ENCODE measurements at regions not wholly inside any gene's neighbourhood (a gene's known extent, or its start where the extent isn't known, plus 50 kb on each side); places are given as distances from the start of the nearest gene placed in this dataset.

- FAIRE-seq (no peak), DNase-seq (ENCODE audit: low read depth in 1 of 2, low spot score in 2 of 2) (no peak)
- H2BK5ac ChIP-seq (ENCODE audit: low read depth, low read length), result no peak overlapping the region
- H3K18ac ChIP-seq (ENCODE audit: extremely low read depth, low read length), result no peak overlapping the region
- H3K23ac ChIP-seq (ENCODE audit: insufficient read length), result no peak overlapping the region
- H4K8ac ChIP-seq (ENCODE audit: extremely low read depth, insufficient read depth, low read length), result no peak overlapping the region
- H3K4me2 ChIP-seq (ENCODE audit: insufficient read depth in 1 of 2, low read depth in 2 of 2, low read length in 2 of 2), result no peak overlapping the region
- H3K56ac ChIP-seq (replicated peaks; ENCODE audit: insufficient read length, low read depth, low read length), result no peak overlapping the region
- H2BK15ac ChIP-seq (ENCODE audit: low read length), result no peak overlapping the region
- TF ChIP-seq TAF7 (optimal IDR thresholded peaks at IDR 0.05; ENCODE audit: borderline replicate concordance, low read depth, low read length) (no peak), CHD2 (IDR thresholded peaks at IDR 0.05; ENCODE audit: low read length) (no peak), POLR2A (IDR thresholded peaks at IDR 0.05; ENCODE audit: control extremely low read depth in 1 of 2, low read depth in 2 of 2, low read length in 2 of 2) (no peak), TAF1 (IDR thresholded peaks at IDR 0.05; ENCODE audit: low read depth, low read length) (no peak), GTF2F1 (IDR thresholded peaks at IDR 0.05; ENCODE audit: borderline replicate concordance, low read depth, low read length) (no peak), BACH1 (IDR thresholded peaks at IDR 0.05; ENCODE audit: low read length) (no peak), CHD1 (IDR thresholded peaks at IDR 0.05; ENCODE audit: low read depth, low read length) (no peak)
- no peak overlapping the region for H4K91ac ChIP-seq (replicated peaks; ENCODE audit: insufficient read length, low read length)
- no peaks in the 10 kb centered on the region for H3K27me3 ChIP-seq (replicated peaks in 1 of 4; ENCODE audit: control insufficient read depth in 3 of 4, extremely low read depth in 1 of 4, insufficient read depth in 3 of 4, low read length in 3 of 4)
- H2BK12ac ChIP-seq (ENCODE audit: low read depth, low read length), result no peak overlapping the region
- no peak overlapping the region for H3K14ac ChIP-seq (ENCODE audit: insufficient read length)
- no peaks in the 10 kb centered on the region for H3K36me3 ChIP-seq (ENCODE audit: control insufficient read depth in 2 of 4, insufficient read depth in 4 of 4, low read length in 3 of 4)
- no peak overlapping the region for H3K9ac ChIP-seq (replicated peaks in 1 of 4; ENCODE audit: extremely low read depth in 1 of 4, low read depth in 3 of 4, low read length in 3 of 4)
- H3K4me1 ChIP-seq (replicated peaks in 1 of 4; ENCODE audit: control insufficient read depth in 3 of 4, insufficient read depth in 4 of 4, low read length in 3 of 4), result no peaks in the 10 kb centered on the region
- H3K9me3 ChIP-seq (ENCODE audit: insufficient read depth in 2 of 2, low read depth in 1 of 2, low read length in 1 of 2), result no peaks in the 10 kb centered on the region
- H4K5ac ChIP-seq (ENCODE audit: insufficient read length, low read depth, low read length), result no peak overlapping the region
- no peak overlapping the region for H3K27ac ChIP-seq (ENCODE audit: low read depth, low read length)
- H3K79me1 ChIP-seq (ENCODE audit: low read depth, low read length), result no peaks in the 10 kb centered on the region
- 89% methylated on average over 2 of the region's 2 CpGs; no CpG with 5 or more reads in 1 of the 2 experiments for WGBS, 2 experiments (ENCODE audit: extremely low coverage in 1 of 2, insufficient coverage in 1 of 2, insufficient read length in 1 of 2, insufficient replicate concordance in 2 of 2, low coverage in 1 of 2, low lambda C conversion rate in 2 of 2, missing lambda C conversion rate in 1 of 2)
- no peak overlapping the region for H2AFZ ChIP-seq (ENCODE audit: low read length)
- H3K4me3 ChIP-seq (ENCODE audit: extremely low read depth in 1 of 4, insufficient read depth in 2 of 4, low read depth in 3 of 4, low read length in 4 of 4), result no peak overlapping the region
- H2BK20ac ChIP-seq (ENCODE audit: low read length), result no peak overlapping the region
- POLR2A ChIA-PET (ENCODE audit: partially characterized antibody), result no interaction called here
- no peak overlapping the region for H3K4ac ChIP-seq (replicated peaks; ENCODE audit: insufficient read length, low read depth, low read length)
- H3K79me2 ChIP-seq (ENCODE audit: control insufficient read depth in 1 of 2, insufficient read depth in 2 of 2, low read length in 2 of 2), result no peaks in the 10 kb centered on the region
- no peaks in the 10 kb centered on the region for H3K23me2 ChIP-seq (ENCODE audit: low read depth, low read length)
- H2BK120ac ChIP-seq (replicated peaks; ENCODE audit: low read depth, low read length), result no peak overlapping the region
- CTCF ChIA-PET (ENCODE audit: partially characterized antibody), result interaction anchor here (0.6 to 3.0 kb wide), 4 partner anchors 8 to 269 kb away, joined by 3 to 9 read pairs (median 3); no protein-coding TSS in a partner anchor
- H4K20me1 ChIP-seq (replicated peaks in 1 of 2; ENCODE audit: control insufficient read depth in 1 of 2, insufficient read depth in 2 of 2, low read length in 2 of 2), result no peaks in the 10 kb centered on the region
- H2AK5ac ChIP-seq (ENCODE audit: low read depth, low read length), result no peak overlapping the region
Measured at GRCh38 chr14:54182419-54183045, 214.3 kb upstream of the CDKN3 start.
